HFF-Myc (cell line): ENCODE measurements at regions not wholly inside any gene's neighbourhood (a gene's known extent, or its start where the extent isn't known, plus 50 kb on each side); places are given as distances from the start of the nearest gene placed in this dataset.
"Not testable (repeated sequence)": the region's sequence is repeated elsewhere in the genome, so short reads cannot be mapped to it uniquely, and the experiment has no call there.

Source experiments
- DNase-seq: peaks from one replicate; pipeline ENCODE4 v3.0.0-alpha.2; 2011; ENCODE audit warnings: low read depth; ENCODE audit errors: extremely low read depth
- H3K4me3 ChIP-seq: replicated peaks from 2 replicates; pipeline ENCODE4 v1.5.1; 2011; ENCODE audit warnings: low read depth, mild to moderate bottlenecking, control low read depth, low read length
- CTCF ChIP-seq: IDR thresholded peaks from 2 replicates; pipeline ENCODE4 v1.5.1; 2012; ENCODE audit warnings: mild to moderate bottlenecking, low read depth, low read length, control low read depth; ENCODE audit errors: missing control alignments

- H3K4me3 ChIP-seq: no peak overlapping the region
- TF ChIP-seq CTCF: no peak
- DNase-seq: no peak
Measured at GRCh38 chr6:122264557-122264956, 134.9 kb upstream of the HSF2 start.

GRCh38 chr6:122265755-122266154, 133.7 kb upstream of the HSF2 start:
- no peak for DNase-seq
- H3K4me3 ChIP-seq: no peak overlapping the region
- no peak for TF ChIP-seq CTCF

- H3K4me3 ChIP-seq: no peak overlapping the region
- no peak for DNase-seq
- no peak for TF ChIP-seq CTCF
Measured at GRCh38 chr6:122268394-122268793, 131.1 kb upstream of the HSF2 start.

GRCh38 chr6:122276637-122277036, 122.8 kb upstream of the HSF2 start:
- H3K4me3 ChIP-seq: no peak overlapping the region
- DNase-seq: no peak
- TF ChIP-seq CTCF: no peak

- DNase-seq, H3K4me3 ChIP-seq: not testable (repeated sequence)
Measured at GRCh38 chr6:122280105-122281021, 119.1 kb upstream of the HSF2 start.

- no peak for DNase-seq
- H3K4me3 ChIP-seq: no peak overlapping the region
- TF ChIP-seq CTCF: no peak
Measured at GRCh38 chr6:122283884-122284283, 115.6 kb upstream of the HSF2 start.

GRCh38 chr6:122284848-122285247, 114.6 kb upstream of the HSF2 start:
- TF ChIP-seq CTCF: no peak
- H3K4me3 ChIP-seq: no peak overlapping the region
- no peak for DNase-seq
